WI38 (cell line): ENCODE measurements at regions not wholly inside any gene's neighbourhood (a gene's known extent, or its start where the extent isn't known, plus 50 kb on each side); places are given as distances from the start of the nearest gene placed in this dataset.

Source experiments
- H3K4me3 ChIP-seq: 2 replicates; pipeline ENCODE4 v1.5.1; 2011; ENCODE audit warnings: low read depth, mild to moderate bottlenecking, control low read depth, low read length
- TF ChIP-seq, protein P1 (sequence below): IDR thresholded peaks from 2 replicates; pipeline ENCODE4 v1.5.1; 2012; ENCODE audit warnings: low read depth, mild to moderate bottlenecking, control low read depth, low read length

- TF ChIP-seq, protein P1, sequence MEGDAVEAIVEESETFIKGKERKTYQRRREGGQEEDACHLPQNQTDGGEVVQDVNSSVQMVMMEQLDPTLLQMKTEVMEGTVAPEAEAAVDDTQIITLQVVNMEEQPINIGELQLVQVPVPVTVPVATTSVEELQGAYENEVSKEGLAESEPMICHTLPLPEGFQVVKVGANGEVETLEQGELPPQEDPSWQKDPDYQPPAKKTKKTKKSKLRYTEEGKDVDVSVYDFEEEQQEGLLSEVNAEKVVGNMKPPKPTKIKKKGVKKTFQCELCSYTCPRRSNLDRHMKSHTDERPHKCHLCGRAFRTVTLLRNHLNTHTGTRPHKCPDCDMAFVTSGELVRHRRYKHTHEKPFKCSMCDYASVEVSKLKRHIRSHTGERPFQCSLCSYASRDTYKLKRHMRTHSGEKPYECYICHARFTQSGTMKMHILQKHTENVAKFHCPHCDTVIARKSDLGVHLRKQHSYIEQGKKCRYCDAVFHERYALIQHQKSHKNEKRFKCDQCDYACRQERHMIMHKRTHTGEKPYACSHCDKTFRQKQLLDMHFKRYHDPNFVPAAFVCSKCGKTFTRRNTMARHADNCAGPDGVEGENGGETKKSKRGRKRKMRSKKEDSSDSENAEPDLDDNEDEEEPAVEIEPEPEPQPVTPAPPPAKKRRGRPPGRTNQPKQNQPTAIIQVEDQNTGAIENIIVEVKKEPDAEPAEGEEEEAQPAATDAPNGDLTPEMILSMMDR, result no peak
- H3K4me3 ChIP-seq, result no peak overlapping the region
These were observed 149.8 kb downstream of the RBFOX3 start for GRCh38 chr17:79461041-79461440.

- TF ChIP-seq, protein P1, result no peak
- no peak overlapping the region for H3K4me3 ChIP-seq
These were observed 151.0 kb downstream of the RBFOX3 start for GRCh38 chr17:79459846-79460245.

DNA sequence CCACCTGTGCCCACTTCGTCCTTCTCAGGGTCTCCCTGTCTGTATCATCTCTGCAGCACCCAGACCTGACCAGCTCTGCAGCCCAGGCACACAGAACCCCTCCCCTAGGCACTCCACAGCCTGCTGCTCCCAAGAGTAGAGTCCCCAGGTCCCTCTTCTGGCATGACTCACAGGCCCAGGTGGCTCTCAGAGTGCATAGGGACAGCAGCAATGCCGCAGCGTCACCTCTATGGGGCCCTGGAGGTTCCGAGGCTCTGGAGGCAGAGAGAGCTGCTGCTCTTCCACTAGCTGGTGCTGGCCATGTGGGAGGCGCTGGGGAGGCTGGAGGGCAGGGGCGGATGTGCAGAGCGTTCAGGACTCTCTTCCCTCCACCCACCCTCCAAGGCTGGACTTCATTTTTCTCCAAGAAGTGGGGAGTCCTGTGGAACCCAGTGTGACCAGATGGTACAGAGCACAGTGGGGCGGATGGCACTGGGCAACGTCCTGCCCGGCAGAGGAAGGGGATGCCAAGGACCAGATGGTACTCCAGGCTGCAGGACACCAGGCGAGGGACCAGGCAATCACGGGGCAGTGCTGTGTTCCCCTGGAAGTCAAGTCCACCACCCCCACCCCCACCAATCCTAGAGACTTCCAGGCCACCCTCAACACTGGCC is 151.7 kb downstream of the RBFOX3 start:
- TF ChIP-seq, protein P1, result no peak
- no peak overlapping the region for H3K4me3 ChIP-seq

DNA sequence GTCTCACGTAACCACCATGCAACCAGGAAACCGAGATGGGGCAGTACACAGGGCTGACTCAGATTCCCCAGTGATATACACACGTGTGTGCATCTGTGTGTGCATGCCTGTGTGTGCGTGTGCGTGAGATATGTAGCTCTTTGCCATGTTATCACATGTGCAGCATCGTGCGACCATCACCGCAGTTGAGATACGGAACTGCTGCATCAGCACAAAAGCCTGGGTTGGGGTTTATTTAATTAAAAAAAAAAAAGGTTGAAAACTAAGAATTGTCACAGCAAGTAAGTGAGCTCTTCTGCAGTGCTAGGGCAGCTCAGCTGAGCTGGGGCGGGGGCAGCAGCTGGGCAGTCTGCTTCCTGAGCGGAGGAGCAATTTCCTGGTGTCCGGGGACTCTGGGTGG is 152.5 kb downstream of the RBFOX3 start:
- TF ChIP-seq, protein P1, result no peak
- H3K4me3 ChIP-seq, result no peak overlapping the region

- TF ChIP-seq, protein P1, result no peak
- no peak overlapping the region for H3K4me3 ChIP-seq
These were observed 153.0 kb downstream of the RBFOX3 start for GRCh38 chr17:79457889-79458288.

DNA sequence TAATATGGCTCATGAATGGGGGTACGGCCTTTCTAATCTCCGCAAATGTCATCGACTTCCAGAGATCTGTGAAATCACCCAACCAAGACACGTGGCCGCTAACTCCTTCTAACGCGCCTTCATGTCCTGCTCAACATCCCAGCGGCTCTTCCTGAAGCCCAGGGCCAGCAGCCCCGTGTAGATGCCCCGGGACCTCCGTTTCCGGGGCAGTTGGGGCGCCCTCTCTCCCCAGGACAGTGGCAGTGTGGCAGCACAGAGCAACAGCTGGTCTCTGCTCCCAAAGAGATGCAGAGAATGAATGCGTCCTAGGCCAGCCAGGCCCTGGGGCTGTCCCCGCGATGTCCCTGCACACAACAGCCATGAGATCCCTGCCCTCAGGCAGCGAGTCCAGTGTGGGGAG is 153.5 kb downstream of the RBFOX3 start:
- H3K4me3 ChIP-seq, result no peak overlapping the region
- TF ChIP-seq, protein P1, result no peak

DNA sequence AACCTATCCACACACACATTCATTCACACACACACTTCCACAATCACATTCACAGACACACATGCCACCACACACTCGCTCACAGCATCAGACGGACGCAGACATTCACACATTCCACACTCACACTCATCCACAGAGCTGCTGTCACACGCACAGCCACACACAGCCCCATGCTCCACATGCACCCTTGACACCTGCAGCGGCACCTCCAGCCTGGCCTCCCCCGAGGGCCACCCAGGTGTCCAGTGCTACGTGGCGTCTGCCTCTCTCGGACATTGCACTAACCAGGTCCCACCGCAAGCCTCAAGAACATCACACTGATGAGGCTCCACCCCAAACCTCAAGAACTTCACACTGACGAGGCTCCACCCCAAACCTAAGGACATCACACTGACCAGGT is 155.2 kb downstream of the RBFOX3 start:
- no peak overlapping the region for H3K4me3 ChIP-seq
- TF ChIP-seq, protein P1, result no peak
